ENCODE measurements at regions not wholly inside any gene's neighbourhood (a gene's known extent, or its start where the extent isn't known, plus 50 kb on each side); places are given as distances from the start of the nearest gene placed in this dataset.

GRCh38 chr17:14489986-14490385 lies 189.1 kb downstream of the HS3ST3B1 start:
- no peak for TF ChIP-seq CTCF (IDR thresholded peaks at IDR 0.05)
- ATAC-seq (ENCODE audit: low FRiP score) (no peak), DNase-seq (ENCODE audit: low spot score) (no peak)

GRCh38 chr17:14488958-14489550 lies 188.2 kb downstream of the HS3ST3B1 start:
- ATAC-seq (ENCODE audit: low FRiP score) (no peak), DNase-seq (ENCODE audit: low spot score) (no peak)
- no peak for TF ChIP-seq CTCF (IDR thresholded peaks at IDR 0.05)

- DNase-seq (ENCODE audit: low spot score) (no peak), ATAC-seq (ENCODE audit: low FRiP score) (no peak)
- no peak for TF ChIP-seq CTCF (IDR thresholded peaks at IDR 0.05)
Observed at GRCh38 chr17:14487068-14487467, 186.2 kb downstream of the HS3ST3B1 start.

GRCh38 chr17:14482715-14483114 lies 181.8 kb downstream of the HS3ST3B1 start:
- ATAC-seq (ENCODE audit: low FRiP score) (no peak), DNase-seq (ENCODE audit: low spot score) (no peak)
- no peak for TF ChIP-seq CTCF (IDR thresholded peaks at IDR 0.05)

- TF ChIP-seq CTCF (IDR thresholded peaks at IDR 0.05), result no peak
- ATAC-seq (ENCODE audit: low FRiP score), result no peak
- no peak for DNase-seq (ENCODE audit: low spot score)
Observed at GRCh38 chr17:14481664-14482063, 180.8 kb downstream of the HS3ST3B1 start.

GRCh38 chr17:14474591-14474990 lies 173.7 kb downstream of the HS3ST3B1 start:
- no peak for ATAC-seq (ENCODE audit: low FRiP score)
- DNase-seq (ENCODE audit: low spot score), result no peak
- no peak for TF ChIP-seq CTCF (IDR thresholded peaks at IDR 0.05)

GRCh38 chr17:14471052-14471451 lies 170.2 kb downstream of the HS3ST3B1 start:
- no peak for ATAC-seq (ENCODE audit: low FRiP score)
- DNase-seq (ENCODE audit: low spot score), result no peak
- TF ChIP-seq CTCF (IDR thresholded peaks at IDR 0.05), result no peak

Data from omental fat pad (tissue), 3 donors.